ENCODE measurements at regions not wholly inside any gene's neighbourhood (a gene's known extent, or its start where the extent isn't known, plus 50 kb on each side); places are given as distances from the start of the nearest gene placed in this dataset.
A peak's percentile ranks its signal among the peaks of the same experiment; 100 is the strongest.
"Not testable (repeated sequence)": the region's sequence is repeated elsewhere in the genome, so short reads cannot be mapped to it uniquely, and the experiment has no call there.

- H3K79me1 ChIP-seq (ENCODE audit: insufficient read depth, low read depth, low read length, poor library complexity, severe bottlenecking); H3K4me2 ChIP-seq (ENCODE audit: insufficient read depth, insufficient read length, low read length); H3K27ac Mint-ChIP-seq; H3K9me3 Mint-ChIP-seq; H3K9ac ChIP-seq (ENCODE audit: extremely low read depth, insufficient read length, low read length); DNase-seq; H3K36me3 Mint-ChIP-seq (ENCODE audit: insufficient read depth in 1 of 3, low read depth in 3 of 3); H3K4me1 ChIP-seq (ENCODE audit: insufficient read depth, low read length); H3K4ac ChIP-seq (ENCODE audit: low read depth, low read length); H3K18ac ChIP-seq (ENCODE audit: insufficient read length, low read depth, low read length); H3K4me3 Mint-ChIP-seq; H4K8ac ChIP-seq (replicated peaks; ENCODE audit: insufficient read length, low read depth, low read length); H2BK15ac ChIP-seq (ENCODE audit: low read depth, low read length); H2BK5ac ChIP-seq (ENCODE audit: insufficient read length, low read length); H3K23ac ChIP-seq (ENCODE audit: insufficient read length, low read depth, low read length); H3K27ac ChIP-seq (ENCODE audit: insufficient read length, low read depth, low read length); H3K56ac ChIP-seq (ENCODE audit: insufficient read length, low read depth, low read length); H3K79me2 ChIP-seq (ENCODE audit: insufficient read depth, low read length); H4K91ac ChIP-seq (ENCODE audit: insufficient read length, low read depth, low read length); H3T11ph ChIP-seq (ENCODE audit: low read length); H3K14ac ChIP-seq (ENCODE audit: insufficient read depth, low read length); H3K27me3 ChIP-seq (ENCODE audit: insufficient read depth, low read length); H2BK20ac ChIP-seq (ENCODE audit: low read depth, low read length, poor library complexity, severe bottlenecking); H3K27me3 Mint-ChIP-seq (ENCODE audit: low read depth); H2BK120ac ChIP-seq (ENCODE audit: low read depth, low read length, poor library complexity, severe bottlenecking); H2BK12ac ChIP-seq (ENCODE audit: insufficient read length, low read depth, low read length); H3K23me2 ChIP-seq (ENCODE audit: insufficient read length, low read depth, low read length, poor library complexity, severe bottlenecking); H4K20me1 ChIP-seq (ENCODE audit: control insufficient read depth, insufficient read depth, insufficient read length); H3K9me3 ChIP-seq (ENCODE audit: control insufficient read depth, low read depth, low read length); H2AK5ac ChIP-seq (ENCODE audit: insufficient read length, low read length); H2AFZ ChIP-seq (ENCODE audit: low read length); H4K5ac ChIP-seq (ENCODE audit: insufficient read length, low read depth, low read length); H3K4me1 Mint-ChIP-seq: not testable (repeated sequence)
- WGBS (ENCODE audit: extremely low coverage, insufficient read length, low lambda C conversion rate), result no CpG with 5 or more reads among the region's 23 CpGs
These were observed 164.0 kb downstream of the POTEH start for GRCh38 chr22:15853716-15854373.

- H2AK5ac ChIP-seq (ENCODE audit: insufficient read length, low read length); H3K23me2 ChIP-seq (ENCODE audit: insufficient read length, low read depth, low read length, poor library complexity, severe bottlenecking); H3K27ac Mint-ChIP-seq; H3K14ac ChIP-seq (ENCODE audit: insufficient read depth, low read length); H3K4me1 Mint-ChIP-seq; H3K4ac ChIP-seq (ENCODE audit: low read depth, low read length); H2AFZ ChIP-seq (ENCODE audit: low read length); H4K8ac ChIP-seq (replicated peaks; ENCODE audit: insufficient read length, low read depth, low read length); H3K27me3 ChIP-seq (ENCODE audit: insufficient read depth, low read length); H4K20me1 ChIP-seq (ENCODE audit: control insufficient read depth, insufficient read depth, insufficient read length); H3K4me3 Mint-ChIP-seq; H2BK12ac ChIP-seq (ENCODE audit: insufficient read length, low read depth, low read length); H3K18ac ChIP-seq (ENCODE audit: insufficient read length, low read depth, low read length); H3K4me2 ChIP-seq (ENCODE audit: insufficient read depth, insufficient read length, low read length); H4K5ac ChIP-seq (ENCODE audit: insufficient read length, low read depth, low read length); H2BK5ac ChIP-seq (ENCODE audit: insufficient read length, low read length); H3K9me3 ChIP-seq (ENCODE audit: control insufficient read depth, low read depth, low read length); H2BK120ac ChIP-seq (ENCODE audit: low read depth, low read length, poor library complexity, severe bottlenecking); H3T11ph ChIP-seq (ENCODE audit: low read length); H3K27me3 Mint-ChIP-seq (ENCODE audit: low read depth); H3K79me1 ChIP-seq (ENCODE audit: insufficient read depth, low read depth, low read length, poor library complexity, severe bottlenecking); H4K91ac ChIP-seq (ENCODE audit: insufficient read length, low read depth, low read length); H3K36me3 Mint-ChIP-seq (ENCODE audit: insufficient read depth in 1 of 3, low read depth in 3 of 3); H2BK15ac ChIP-seq (ENCODE audit: low read depth, low read length); H2BK20ac ChIP-seq (ENCODE audit: low read depth, low read length, poor library complexity, severe bottlenecking); H3K23ac ChIP-seq (ENCODE audit: insufficient read length, low read depth, low read length); H3K4me1 ChIP-seq (ENCODE audit: insufficient read depth, low read length); H3K79me2 ChIP-seq (ENCODE audit: insufficient read depth, low read length); H3K27ac ChIP-seq (ENCODE audit: insufficient read length, low read depth, low read length); H3K9ac ChIP-seq (ENCODE audit: extremely low read depth, insufficient read length, low read length); H3K56ac ChIP-seq (ENCODE audit: insufficient read length, low read depth, low read length); H3K9me3 Mint-ChIP-seq: not testable (repeated sequence)
- peak; percentile 8 for DNase-seq
- no CpG with 5 or more reads among the region's 17 CpGs for WGBS (ENCODE audit: extremely low coverage, insufficient read length, low lambda C conversion rate)
These were observed 164.6 kb downstream of the POTEH start for GRCh38 chr22:15854421-15854820.

Data from H9 (cell line).